Testis (tissue), 2 donors: ENCODE measurements at regions not wholly inside any gene's neighbourhood (a gene's known extent, or its start where the extent isn't known, plus 50 kb on each side); places are given as distances from the start of the nearest gene placed in this dataset.

Experiments
- DNase-seq: peaks from one replicate; pipeline ENCODE4 v3.0.0-alpha.2; 2019
- H3K27ac ChIP-seq, 2 donors: fragments of 200-600 bp; sonication (generic); one replicate each; pipeline ENCODE4 v1.5.1; 2019
- H3K27me3 ChIP-seq: fragments of 200-600 bp; sonication (generic); one replicate; pipeline ENCODE4 v1.5.1; 2019
- H3K36me3 ChIP-seq: fragments of 200-600 bp; sonication (generic); one replicate; pipeline ENCODE4 v1.5.1; 2017; ENCODE audit warnings: low read depth; ENCODE audit errors: missing control alignments
- H3K4me1 ChIP-seq: fragments of 200-600 bp; sonication (generic); one replicate; pipeline ENCODE4 v1.5.1; 2019
- H3K4me3 ChIP-seq, 2 donors: fragments of 200-600 bp; sonication (generic); one replicate each; pipeline ENCODE4 v1.5.1; 2017 to 2019
- H3K9me3 ChIP-seq: fragments of 200-600 bp; sonication (generic); one replicate; pipeline ENCODE4 v1.5.1; 2017
- POLR2A ChIP-seq: fragments of 450-650 bp; IDR thresholded peaks from one replicate; pipeline ENCODE4 v1.6.1; 2017; ENCODE audit warnings: antibody characterized with exemption, mild to moderate bottlenecking, moderate library complexity
- WGBS, 2 donors: methylation state at CpG; one replicate each; pipeline ENCODE4 v1.1.5; 2018; 5-methylcytosine and 5-hydroxymethylcytosine counted together
- intact Hi-C: fragments of 100-400 bp; cut with DNase I; formaldehyde crosslinking; loops from one replicate; pipeline ENCODE4 v1.15.1; 2023; ENCODE audit warnings: low total_unique reads
- TF ChIP-seq, protein P1 (sequence below), 3 experiments: fragments of 450-650 bp in 2 of 3; fragments of 200-600 bp in 1 of 3; sonication (generic) in 1 of 3; IDR thresholded peaks; one replicate each; pipeline ENCODE4 v1.5.1; 2016 to 2019; ENCODE audit warnings: antibody characterized with exemption in 3 of 3, mild to moderate bottlenecking in 2 of 3, moderate library complexity in 1 of 3

GRCh38 chr5:117209479-117209878, 634.9 kb upstream of the SEMA6A start:
- DNase-seq, result no peak
- H3K27ac ChIP-seq, result no peak overlapping the region
- no peaks in the 10 kb centered on the region for H3K36me3 ChIP-seq
- 87 to 98% methylated on average over 3 of the region's 3 CpGs for WGBS, 2 donors
- no peaks in the 10 kb centered on the region for H3K4me1 ChIP-seq
- H3K9me3 ChIP-seq, result no peaks in the 10 kb centered on the region
- TF ChIP-seq, protein P1, sequence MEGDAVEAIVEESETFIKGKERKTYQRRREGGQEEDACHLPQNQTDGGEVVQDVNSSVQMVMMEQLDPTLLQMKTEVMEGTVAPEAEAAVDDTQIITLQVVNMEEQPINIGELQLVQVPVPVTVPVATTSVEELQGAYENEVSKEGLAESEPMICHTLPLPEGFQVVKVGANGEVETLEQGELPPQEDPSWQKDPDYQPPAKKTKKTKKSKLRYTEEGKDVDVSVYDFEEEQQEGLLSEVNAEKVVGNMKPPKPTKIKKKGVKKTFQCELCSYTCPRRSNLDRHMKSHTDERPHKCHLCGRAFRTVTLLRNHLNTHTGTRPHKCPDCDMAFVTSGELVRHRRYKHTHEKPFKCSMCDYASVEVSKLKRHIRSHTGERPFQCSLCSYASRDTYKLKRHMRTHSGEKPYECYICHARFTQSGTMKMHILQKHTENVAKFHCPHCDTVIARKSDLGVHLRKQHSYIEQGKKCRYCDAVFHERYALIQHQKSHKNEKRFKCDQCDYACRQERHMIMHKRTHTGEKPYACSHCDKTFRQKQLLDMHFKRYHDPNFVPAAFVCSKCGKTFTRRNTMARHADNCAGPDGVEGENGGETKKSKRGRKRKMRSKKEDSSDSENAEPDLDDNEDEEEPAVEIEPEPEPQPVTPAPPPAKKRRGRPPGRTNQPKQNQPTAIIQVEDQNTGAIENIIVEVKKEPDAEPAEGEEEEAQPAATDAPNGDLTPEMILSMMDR (IDR thresholded peaks at IDR 0.05), result no peak
- no peak for TF ChIP-seq POLR2A
- H3K27me3 ChIP-seq, result no peaks in the 10 kb centered on the region
- intact Hi-C loops, result no loop called here
- H3K4me3 ChIP-seq, result no peak overlapping the region

GRCh38 chr5:117207088-117207668, 632.6 kb upstream of the SEMA6A start:
- H3K36me3 ChIP-seq, result no peaks in the 10 kb centered on the region
- no peak overlapping the region for H3K4me3 ChIP-seq
- intact Hi-C loops, result no loop called here
- no peak for DNase-seq
- 82 to 90% methylated on average over 9 of the region's 9 CpGs for WGBS, 2 donors
- no peaks in the 10 kb centered on the region for H3K27me3 ChIP-seq
- TF ChIP-seq POLR2A, result no peak
- TF ChIP-seq, protein P1 (IDR thresholded peaks at IDR 0.05), result no peak
- no peaks in the 10 kb centered on the region for H3K4me1 ChIP-seq
- no peak overlapping the region for H3K27ac ChIP-seq
- H3K9me3 ChIP-seq, result no peaks in the 10 kb centered on the region

GRCh38 chr5:117205894-117206293, 631.3 kb upstream of the SEMA6A start:
- H3K27ac ChIP-seq, result no peak overlapping the region
- DNase-seq, result no peak
- intact Hi-C loops, result no loop called here
- no peaks in the 10 kb centered on the region for H3K9me3 ChIP-seq
- no peaks in the 10 kb centered on the region for H3K4me1 ChIP-seq
- WGBS, 2 donors, result 52 to 54% methylated on average over 2 of the region's 2 CpGs
- TF ChIP-seq, protein P1 (IDR thresholded peaks at IDR 0.05), result no peak
- no peak for TF ChIP-seq POLR2A
- H3K36me3 ChIP-seq, result no peaks in the 10 kb centered on the region
- no peaks in the 10 kb centered on the region for H3K27me3 ChIP-seq
- H3K4me3 ChIP-seq, result no peak overlapping the region

GRCh38 chr5:117204926-117205869, 630.6 kb upstream of the SEMA6A start:
- Histone ChIP-seq H3K4me3 (no peak overlapping the region), H3K27me3 (no peaks in the 10 kb centered on the region), H3K27ac (no peak overlapping the region), H3K9me3 (no peaks in the 10 kb centered on the region), H3K4me1 (no peaks in the 10 kb centered on the region), H3K36me3 (no peaks in the 10 kb centered on the region)
- no peak for DNase-seq
- TF ChIP-seq, protein P1 (IDR thresholded peaks at IDR 0.05), result no peak
- TF ChIP-seq POLR2A, result no peak
- intact Hi-C loops, result no loop called here
- WGBS, 2 donors, result 41 to 49% methylated on average over 10 of the region's 10 CpGs
